GM12891 (cell line): ENCODE measurements at regions not wholly inside any gene's neighbourhood (a gene's known extent, or its start where the extent isn't known, plus 50 kb on each side); places are given as distances from the start of the nearest gene placed in this dataset.

ENCODE experiments used
- DNase-seq: peaks from one replicate; pipeline ENCODE4 v3.0.0; 2011; ENCODE audit warnings: low spot score; ENCODE audit not compliant: insufficient read length
- FAIRE-seq: peaks from 2 replicates; lab custom pipeline; 2011; peaks lifted over from hg19 to GRCh38; lab: Jason Lieb, UNC
- PAX5 ChIP-seq: IDR thresholded peaks from 2 replicates; pipeline ENCODE4 v1.6.1; 2011; ENCODE audit warnings: low read length, moderate library complexity, mild to moderate bottlenecking; ENCODE audit not compliant: insufficient read depth, severe bottlenecking
- POLR2A ChIP-seq: IDR thresholded peaks from 2 replicates; pipeline ENCODE4 v1.6.1; 2011; ENCODE audit warnings: low read depth, low read length, control low read depth
- POLR2AphosphoS5 ChIP-seq: IDR thresholded peaks from 2 replicates; pipeline ENCODE4 v1.6.1; 2011; ENCODE audit warnings: low read depth, low read length, control low read depth
- POU2F2 ChIP-seq: IDR thresholded peaks from 2 replicates; pipeline ENCODE4 v1.6.1; 2011; ENCODE audit warnings: low read depth, mild to moderate bottlenecking, control low read depth, low read length, moderate library complexity
- SPI1 ChIP-seq: IDR thresholded peaks from 2 replicates; pipeline ENCODE4 v1.6.1; 2011; ENCODE audit warnings: low read depth, low read length, control low read depth
- TAF1 ChIP-seq: IDR thresholded peaks from 2 replicates; pipeline ENCODE4 v1.6.1; 2011; ENCODE audit warnings: low read depth, low read length, control low read depth

GRCh38 chr3:160135851-160136250, 89.4 kb upstream of the C3orf80 start:
- FAIRE-seq, result no peak
- TF ChIP-seq POLR2AphosphoS5, result no peak
- no peak for TF ChIP-seq PAX5
- no peak for TF ChIP-seq SPI1
- no peak for TF ChIP-seq POU2F2
- TF ChIP-seq TAF1, result no peak
- no peak for TF ChIP-seq POLR2A
- DNase-seq, result no peak

- FAIRE-seq (no peak), DNase-seq (no peak)
- TF ChIP-seq SPI1 (no peak), TAF1 (no peak), POLR2A (no peak), POU2F2 (no peak), POLR2AphosphoS5 (no peak), PAX5 (no peak)
These were observed 88.8 kb upstream of the C3orf80 start for GRCh38 chr3:160136421-160136820.

- DNase-seq, result no peak
- TF ChIP-seq POU2F2, result no peak
- TF ChIP-seq TAF1, result no peak
- no peak for TF ChIP-seq SPI1
- TF ChIP-seq POLR2A, result no peak
- no peak for TF ChIP-seq PAX5
- no peak for TF ChIP-seq POLR2AphosphoS5
- no peak for FAIRE-seq
These were observed 85.9 kb upstream of the C3orf80 start for GRCh38 chr3:160139291-160139690.

GRCh38 chr3:160140756-160141155, 84.5 kb upstream of the C3orf80 start:
- no peak for FAIRE-seq

GRCh38 chr3:160141485-160142185, 83.6 kb upstream of the C3orf80 start:
- no peak for TF ChIP-seq SPI1
- TF ChIP-seq POLR2AphosphoS5, result no peak
- no peak for TF ChIP-seq POU2F2
- TF ChIP-seq PAX5, result no peak
- no peak for TF ChIP-seq POLR2A
- no peak for TF ChIP-seq TAF1
- no peak for DNase-seq
- FAIRE-seq, result no peak

More at GRCh38 chr3:160140756-160141155, 84.5 kb upstream of the C3orf80 start:
- no peak for DNase-seq
- TF ChIP-seq SPI1 (0 out of 2 replicates have a peak, but pooled peaks have one; percentile 5), POLR2A (no peak)

GRCh38 chr3:160143482-160143881, 81.7 kb upstream of the C3orf80 start:
- no peak for TF ChIP-seq SPI1
- TF ChIP-seq PAX5, result no peak
- TF ChIP-seq POLR2AphosphoS5, result no peak
- no peak for TF ChIP-seq TAF1
- TF ChIP-seq POLR2A, result no peak
- TF ChIP-seq POU2F2, result no peak
- FAIRE-seq, result no peak
- DNase-seq, result no peak

- TF ChIP-seq POU2F2 (no peak), POLR2A (no peak), POLR2AphosphoS5 (no peak), SPI1 (no peak), TAF1 (no peak)
- no peak for FAIRE-seq
These were observed 75.2 kb upstream of the C3orf80 start for GRCh38 chr3:160150066-160150465.

GRCh38 chr3:160150525-160150924, 74.7 kb upstream of the C3orf80 start:
- no peak for DNase-seq
- TF ChIP-seq POLR2AphosphoS5, result no peak
- TF ChIP-seq TAF1, result no peak
- TF ChIP-seq PAX5, result no peak
- TF ChIP-seq SPI1, result no peak
- no peak for TF ChIP-seq POU2F2
- TF ChIP-seq POLR2A, result no peak
- no peak for FAIRE-seq

More at GRCh38 chr3:160150066-160150465, 75.2 kb upstream of the C3orf80 start:
- DNase-seq, result no peak

GRCh38 chr3:160152638-160153037, 72.6 kb upstream of the C3orf80 start:
- DNase-seq (no peak), FAIRE-seq (no peak)
- TF ChIP-seq PAX5, result no peak

GRCh38 chr3:160154033-160154432, 71.2 kb upstream of the C3orf80 start:
- FAIRE-seq (peak; percentile 66), DNase-seq (no peak)
- TF ChIP-seq POU2F2 (no peak), POLR2AphosphoS5 (no peak), PAX5 (no peak), POLR2A (no peak), TAF1 (no peak), SPI1 (no peak)

GRCh38 chr3:160154596-160154995, 70.6 kb upstream of the C3orf80 start:
- DNase-seq (no peak), FAIRE-seq (no peak)
- TF ChIP-seq PAX5 (no peak), POLR2A (no peak), POLR2AphosphoS5 (no peak), POU2F2 (no peak), SPI1 (no peak), TAF1 (no peak)
